WTC11 (cell line): ENCODE measurements at regions not wholly inside any gene's neighbourhood (a gene's known extent, or its start where the extent isn't known, plus 50 kb on each side); places are given as distances from the start of the nearest gene placed in this dataset.

ENCODE experiments used
- ATAC-seq: fragments of 200-7000 bp; cut with Tn5 transposase; 2 replicates; pipeline ENCODE4 v1.10.0; 2021; ENCODE audit warnings: mild to moderate bottlenecking, moderate library complexity
- CTCF ChIA-PET: fragments of 300-600 bp; sonication (Branson Sonifier 250); formaldehyde crosslinking; loops from one replicate; lab custom pipeline; 2021; ENCODE audit warnings: antibody characterized with exemption; lab: Charles Lee
- POLR2A ChIA-PET: fragments of 350-600 bp; sonication (Branson Sonifier 250); formaldehyde crosslinking; loops from one replicate; lab custom pipeline; 2021; ENCODE audit warnings: antibody characterized with exemption; lab: Charles Lee
- DNase-seq: peaks from one replicate; pipeline ENCODE4 v3.0.0; 2021; ENCODE audit warnings: low spot score
- H3K27ac Mint-ChIP-seq: 2 replicates; pipeline ENCODE4 v1.8.0; 2021; ENCODE audit warnings: mixed read lengths
- H3K27me3 Mint-ChIP-seq: 2 replicates; pipeline ENCODE4 v1.8.0; 2021; ENCODE audit warnings: low read depth, mild to moderate bottlenecking, moderate library complexity, mixed read lengths
- H3K36me3 Mint-ChIP-seq: 2 replicates; pipeline ENCODE4 v1.8.0; 2021; ENCODE audit warnings: mixed read lengths
- H3K4me1 Mint-ChIP-seq: 2 replicates; pipeline ENCODE4 v1.8.0; 2022; ENCODE audit warnings: mixed read lengths
- H3K4me3 Mint-ChIP-seq: 2 replicates; pipeline ENCODE4 v1.8.0; 2021; ENCODE audit warnings: mild to moderate bottlenecking, moderate library complexity, mixed read lengths
- H3K9me3 Mint-ChIP-seq: 2 replicates; pipeline ENCODE4 v1.8.0; 2021; ENCODE audit warnings: mixed read lengths
- CREB1 ChIP-seq: sonication (generic); formaldehyde crosslinking; IDR thresholded peaks from 2 replicates; pipeline ENCODE4 v1.8.0; 2023; ENCODE audit warnings: mild to moderate bottlenecking, missing genetic modification reagents
- HMGA2 ChIP-seq: fragments of 250-450 bp; sonication (Bioruptor Pico); IDR thresholded peaks from 2 replicates; pipeline ENCODE4 v1.4.0; 2021; ENCODE audit warnings: mild to moderate bottlenecking, moderate library complexity
- MYBL2 ChIP-seq: sonication (generic); formaldehyde crosslinking; IDR thresholded peaks from 2 replicates; pipeline ENCODE4 v1.8.1; 2023; ENCODE audit warnings: mild to moderate bottlenecking, moderate library complexity, missing genetic modification reagents
- NFYB ChIP-seq: sonication (generic); formaldehyde crosslinking; conservative IDR thresholded peaks from 2 replicates; pipeline ENCODE4 v1.8.0; 2022; ENCODE audit warnings: low read depth, missing genetic modification reagents
- NR1H2 ChIP-seq: sonication (generic); formaldehyde crosslinking; IDR thresholded peaks from 2 replicates; pipeline ENCODE4 v1.9.0; 2021; ENCODE audit warnings: mild to moderate bottlenecking, moderate library complexity, missing genetic modification reagents
- NR2C2 ChIP-seq: sonication (generic); formaldehyde crosslinking; IDR thresholded peaks from 2 replicates; pipeline ENCODE4 v1.8.0; 2022; ENCODE audit warnings: mild to moderate bottlenecking, missing genetic modification reagents
- SP1 ChIP-seq: sonication (generic); formaldehyde crosslinking; conservative IDR thresholded peaks from 2 replicates; pipeline ENCODE4 v1.8.1; 2022; ENCODE audit warnings: missing genetic modification reagents
- TP53 ChIP-seq: sonication (generic); formaldehyde crosslinking; IDR thresholded peaks from 2 replicates; pipeline ENCODE4 v1.8.1; 2023; ENCODE audit warnings: mild to moderate bottlenecking, missing genetic modification reagents
- ZNF121 ChIP-seq: sonication (generic); formaldehyde crosslinking; IDR thresholded peaks from 2 replicates; pipeline ENCODE4 v1.8.0; 2023; ENCODE audit warnings: missing genetic modification reagents
- ZNF138 ChIP-seq: sonication (generic); formaldehyde crosslinking; conservative IDR thresholded peaks from 2 replicates; pipeline ENCODE4 v1.8.1; 2022; ENCODE audit warnings: mild to moderate bottlenecking, moderate library complexity, missing genetic modification reagents
- ZNF219 ChIP-seq: sonication (generic); formaldehyde crosslinking; IDR thresholded peaks from 2 replicates; pipeline ENCODE4 v1.8.0; 2023; ENCODE audit warnings: missing genetic modification reagents, mild to moderate bottlenecking, borderline replicate concordance
- TF ChIP-seq, protein P1 (sequence below): sonication (generic); formaldehyde crosslinking; IDR thresholded peaks from 2 replicates; pipeline ENCODE4 v1.8.1; 2023; ENCODE audit warnings: mild to moderate bottlenecking, missing genetic modification reagents, moderate library complexity
- TF ChIP-seq, protein P2 (sequence below): sonication (generic); formaldehyde crosslinking; IDR thresholded peaks from 2 replicates; pipeline ENCODE4 v1.8.1; 2023; ENCODE audit warnings: mild to moderate bottlenecking, missing genetic modification reagents, borderline replicate concordance
- TF ChIP-seq, protein P3 (sequence below): sonication (generic); formaldehyde crosslinking; IDR thresholded peaks from 2 replicates; pipeline ENCODE4 v1.8.1; 2022; ENCODE audit warnings: mild to moderate bottlenecking, moderate library complexity, missing genetic modification reagents
- TF ChIP-seq, protein P4 (sequence below): sonication (generic); formaldehyde crosslinking; conservative IDR thresholded peaks from 2 replicates; pipeline ENCODE4 v1.8.1; 2022; ENCODE audit warnings: mild to moderate bottlenecking, missing genetic modification reagents
- TF ChIP-seq, protein P5 (sequence below): sonication (generic); formaldehyde crosslinking; IDR thresholded peaks from 2 replicates; pipeline ENCODE4 v1.8.1; 2023; ENCODE audit warnings: mild to moderate bottlenecking, moderate library complexity, missing genetic modification reagents

DNA sequence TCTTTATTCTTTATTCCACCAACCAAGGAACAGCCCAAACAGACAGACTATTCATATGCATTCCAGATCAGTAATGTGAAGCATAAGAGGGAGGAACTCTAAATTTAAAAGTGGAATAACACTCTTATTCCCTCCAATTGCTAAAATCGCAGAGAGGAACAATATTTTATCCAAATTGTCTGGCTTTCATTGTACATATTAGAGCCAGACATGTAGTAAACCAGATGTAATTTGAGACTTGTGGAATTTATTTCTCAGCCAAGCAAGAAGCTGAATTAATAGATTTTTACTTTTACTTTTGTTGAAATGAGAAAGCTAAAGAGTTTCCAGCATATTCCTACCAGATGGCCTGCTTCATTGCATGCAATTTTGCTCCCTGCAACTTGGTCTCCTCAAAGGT lies 674.6 kb upstream of the SLIT2 start (continued):
- no peak for TF ChIP-seq MYBL2
- TF ChIP-seq, all 79 proteins: peak for 0

DNA sequence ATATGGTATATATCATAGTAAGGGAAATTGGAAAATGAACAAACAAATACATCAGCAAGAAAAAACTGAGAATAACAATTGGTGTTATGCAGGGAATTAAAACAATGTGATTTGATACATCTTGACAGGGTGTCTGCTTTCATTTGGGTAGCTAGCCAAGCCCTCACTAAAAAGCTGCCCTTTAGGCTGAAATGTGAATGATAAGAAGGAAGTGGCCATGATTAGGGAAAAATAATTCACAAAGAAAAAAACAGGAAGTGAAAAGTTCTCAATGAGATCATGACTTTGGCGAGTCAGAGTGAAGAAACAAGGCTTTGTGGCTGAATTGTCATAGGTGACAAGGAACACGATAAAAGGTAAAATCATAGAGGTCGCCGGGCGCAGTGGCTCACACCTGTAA lies 675.8 kb upstream of the SLIT2 start:
- ChIA-PET POLR2A (no interaction called here), CTCF (no interaction called here)
- TF ChIP-seq NR2C2 (CRISPR knock-in tag), result no peak
- no peak for TF ChIP-seq HMGA2 (CRISPR knock-in tag)
- TF ChIP-seq, protein P1, sequence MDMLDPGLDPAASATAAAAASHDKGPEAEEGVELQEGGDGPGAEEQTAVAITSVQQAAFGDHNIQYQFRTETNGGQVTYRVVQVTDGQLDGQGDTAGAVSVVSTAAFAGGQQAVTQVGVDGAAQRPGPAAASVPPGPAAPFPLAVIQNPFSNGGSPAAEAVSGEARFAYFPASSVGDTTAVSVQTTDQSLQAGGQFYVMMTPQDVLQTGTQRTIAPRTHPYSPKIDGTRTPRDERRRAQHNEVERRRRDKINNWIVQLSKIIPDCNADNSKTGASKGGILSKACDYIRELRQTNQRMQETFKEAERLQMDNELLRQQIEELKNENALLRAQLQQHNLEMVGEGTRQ (CRISPR knock-in tag), result no peak
- TF ChIP-seq, protein P2, sequence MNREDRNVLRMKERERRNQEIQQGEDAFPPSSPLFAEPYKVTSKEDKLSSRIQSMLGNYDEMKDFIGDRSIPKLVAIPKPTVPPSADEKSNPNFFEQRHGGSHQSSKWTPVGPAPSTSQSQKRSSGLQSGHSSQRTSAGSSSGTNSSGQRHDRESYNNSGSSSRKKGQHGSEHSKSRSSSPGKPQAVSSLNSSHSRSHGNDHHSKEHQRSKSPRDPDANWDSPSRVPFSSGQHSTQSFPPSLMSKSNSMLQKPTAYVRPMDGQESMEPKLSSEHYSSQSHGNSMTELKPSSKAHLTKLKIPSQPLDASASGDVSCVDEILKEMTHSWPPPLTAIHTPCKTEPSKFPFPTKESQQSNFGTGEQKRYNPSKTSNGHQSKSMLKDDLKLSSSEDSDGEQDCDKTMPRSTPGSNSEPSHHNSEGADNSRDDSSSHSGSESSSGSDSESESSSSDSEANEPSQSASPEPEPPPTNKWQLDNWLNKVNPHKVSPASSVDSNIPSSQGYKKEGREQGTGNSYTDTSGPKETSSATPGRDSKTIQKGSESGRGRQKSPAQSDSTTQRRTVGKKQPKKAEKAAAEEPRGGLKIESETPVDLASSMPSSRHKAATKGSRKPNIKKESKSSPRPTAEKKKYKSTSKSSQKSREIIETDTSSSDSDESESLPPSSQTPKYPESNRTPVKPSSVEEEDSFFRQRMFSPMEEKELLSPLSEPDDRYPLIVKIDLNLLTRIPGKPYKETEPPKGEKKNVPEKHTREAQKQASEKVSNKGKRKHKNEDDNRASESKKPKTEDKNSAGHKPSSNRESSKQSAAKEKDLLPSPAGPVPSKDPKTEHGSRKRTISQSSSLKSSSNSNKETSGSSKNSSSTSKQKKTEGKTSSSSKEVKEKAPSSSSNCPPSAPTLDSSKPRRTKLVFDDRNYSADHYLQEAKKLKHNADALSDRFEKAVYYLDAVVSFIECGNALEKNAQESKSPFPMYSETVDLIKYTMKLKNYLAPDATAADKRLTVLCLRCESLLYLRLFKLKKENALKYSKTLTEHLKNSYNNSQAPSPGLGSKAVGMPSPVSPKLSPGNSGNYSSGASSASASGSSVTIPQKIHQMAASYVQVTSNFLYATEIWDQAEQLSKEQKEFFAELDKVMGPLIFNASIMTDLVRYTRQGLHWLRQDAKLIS (CRISPR knock-in tag), result no peak
- TF ChIP-seq, protein P3, sequence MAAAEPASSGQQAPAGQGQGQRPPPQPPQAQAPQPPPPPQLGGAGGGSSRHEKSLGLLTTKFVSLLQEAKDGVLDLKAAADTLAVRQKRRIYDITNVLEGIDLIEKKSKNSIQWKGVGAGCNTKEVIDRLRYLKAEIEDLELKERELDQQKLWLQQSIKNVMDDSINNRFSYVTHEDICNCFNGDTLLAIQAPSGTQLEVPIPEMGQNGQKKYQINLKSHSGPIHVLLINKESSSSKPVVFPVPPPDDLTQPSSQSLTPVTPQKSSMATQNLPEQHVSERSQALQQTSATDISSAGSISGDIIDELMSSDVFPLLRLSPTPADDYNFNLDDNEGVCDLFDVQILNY (CRISPR knock-in tag), result no peak
- TF ChIP-seq, protein P4, sequence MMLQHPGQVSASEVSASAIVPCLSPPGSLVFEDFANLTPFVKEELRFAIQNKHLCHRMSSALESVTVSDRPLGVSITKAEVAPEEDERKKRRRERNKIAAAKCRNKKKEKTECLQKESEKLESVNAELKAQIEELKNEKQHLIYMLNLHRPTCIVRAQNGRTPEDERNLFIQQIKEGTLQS (CRISPR knock-in tag), result no peak
- TF ChIP-seq ZNF219, result no peak
- TF ChIP-seq, all 79 proteins: peak for 0
- H3K27me3 Mint-ChIP-seq, result no peaks in the 10 kb centered on the region; the same call in 1 of the 2 replicates
- H3K36me3 Mint-ChIP-seq, result no peaks in the 10 kb centered on the region
- H3K4me3 Mint-ChIP-seq, result no peak overlapping the region
- no peak overlapping the region for H3K27ac Mint-ChIP-seq
- ATAC-seq (no peak), DNase-seq (no peak)
- peaks cover 5% of the 10 kb centered on the region; the same call in 1 of the 2 replicates for H3K4me1 Mint-ChIP-seq
- H3K9me3 Mint-ChIP-seq, result no peaks in the 10 kb centered on the region

DNA sequence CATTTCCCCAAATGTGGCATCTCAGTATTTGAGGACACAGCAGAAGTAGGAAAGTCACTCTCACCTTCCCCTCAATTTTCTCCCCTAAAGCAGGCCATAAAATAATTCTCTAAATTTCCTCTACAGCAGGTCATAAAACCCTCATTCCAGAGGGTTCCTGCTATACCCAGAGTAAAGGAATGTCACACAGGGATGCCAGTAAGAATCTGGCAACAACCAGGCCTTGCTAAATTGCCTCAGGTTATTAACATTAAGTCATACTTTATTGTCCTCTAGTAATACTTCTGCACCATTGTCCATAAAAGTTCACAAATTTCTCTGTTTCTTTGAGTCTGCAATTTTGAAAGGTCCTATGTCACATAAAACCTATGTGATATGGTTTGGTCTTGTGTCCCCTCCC lies 685.7 kb upstream of the SLIT2 start:
- Mint-ChIP-seq H3K4me3 (no peak overlapping the region), H3K27ac (no peak overlapping the region), H3K27me3 (no peaks in the 10 kb centered on the region), H3K4me1 (peaks cover 5% of the 10 kb centered on the region; the same call in 1 of the 2 replicates)
- ATAC-seq, result no peak
- ChIA-PET CTCF (no interaction called here), POLR2A (no interaction called here)
- DNase-seq, result no peak
- TF ChIP-seq ZNF138 (CRISPR knock-in tag), result no peak
- TF ChIP-seq NR1H2 (CRISPR knock-in tag), result no peak
- TF ChIP-seq ZNF121 (CRISPR knock-in tag), result no peak
- no peak for TF ChIP-seq TP53 (CRISPR knock-in tag)
- TF ChIP-seq, protein P1 (CRISPR knock-in tag), result no peak
- no peak for TF ChIP-seq CREB1 (CRISPR knock-in tag)
- TF ChIP-seq SP1 (CRISPR knock-in tag), result no peak
- TF ChIP-seq NFYB (CRISPR knock-in tag), result no peak
- TF ChIP-seq, protein P5, sequence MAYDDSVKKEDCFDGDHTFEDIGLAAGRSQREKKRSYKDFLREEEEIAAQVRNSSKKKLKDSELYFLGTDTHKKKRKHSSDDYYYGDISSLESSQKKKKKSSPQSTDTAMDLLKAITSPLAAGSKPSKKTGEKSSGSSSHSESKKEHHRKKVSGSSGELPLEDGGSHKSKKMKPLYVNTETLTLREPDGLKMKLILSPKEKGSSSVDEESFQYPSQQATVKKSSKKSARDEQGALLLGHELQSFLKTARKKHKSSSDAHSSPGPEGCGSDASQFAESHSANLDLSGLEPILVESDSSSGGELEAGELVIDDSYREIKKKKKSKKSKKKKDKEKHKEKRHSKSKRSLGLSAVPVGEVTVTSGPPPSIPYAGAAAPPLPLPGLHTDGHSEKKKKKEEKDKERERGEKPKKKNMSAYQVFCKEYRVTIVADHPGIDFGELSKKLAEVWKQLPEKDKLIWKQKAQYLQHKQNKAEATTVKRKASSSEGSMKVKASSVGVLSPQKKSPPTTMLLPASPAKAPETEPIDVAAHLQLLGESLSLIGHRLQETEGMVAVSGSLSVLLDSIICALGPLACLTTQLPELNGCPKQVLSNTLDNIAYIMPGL (CRISPR knock-in tag), result no peak
- TF ChIP-seq, all 79 proteins: peak for 0
- H3K9me3 Mint-ChIP-seq, result peaks cover 22% of the 10 kb centered on the region
- peaks cover 5% of the 10 kb centered on the region; the same call in 1 of the 2 replicates for H3K36me3 Mint-ChIP-seq
